Neural cell (in vitro differentiated cells): ENCODE measurements at regions not wholly inside any gene's neighbourhood (a gene's known extent, or its start where the extent isn't known, plus 50 kb on each side); places are given as distances from the start of the nearest gene placed in this dataset.

Experiments
- H2AFZ ChIP-seq: fragments of 200-600, 300-800 bp; sonication (generic), shearing (Covaris generic); 2 replicates; pipeline ENCODE4 v1.6.0; 2014; ENCODE audit warnings: low read depth, mild to moderate bottlenecking, antibody characterized with exemption, low read length, moderate library complexity
- H3F3A ChIP-seq: fragments of 200-600 bp; shearing (Covaris generic); 2 replicates; pipeline ENCODE4 v1.6.1; 2016; ENCODE audit warnings: mild to moderate bottlenecking, moderate library complexity, mixed read lengths, antibody characterized with exemption, low read length; ENCODE audit not compliant: insufficient read depth, poor library complexity, severe bottlenecking
- H3K27ac ChIP-seq: fragments of 200-600, 300-800 bp; sonication (generic), shearing (Covaris generic); 2 replicates; pipeline ENCODE4 v1.5.1; 2014; ENCODE audit warnings: mild to moderate bottlenecking, low read length, moderate library complexity
- H3K27me3 ChIP-seq: fragments of 300-800, 200-600 bp; sonication (generic), shearing (Covaris generic); 2 replicates; pipeline ENCODE4 v1.6.0; 2014; ENCODE audit warnings: mild to moderate bottlenecking, low read depth, low read length, moderate library complexity; ENCODE audit not compliant: insufficient read depth
- H3K36me3 ChIP-seq: fragments of 300-800, 200-600 bp; sonication (generic), shearing (Covaris generic); 2 replicates; pipeline ENCODE4 v1.5.1; 2014; ENCODE audit warnings: mild to moderate bottlenecking, antibody characterized with exemption, low read length, moderate library complexity; ENCODE audit not compliant: insufficient read depth
- H3K4me2 ChIP-seq: fragments of 300-800, 200-600 bp; sonication (generic), shearing (Covaris generic); 2 replicates; pipeline ENCODE4 v1.6.0; 2014; ENCODE audit warnings: mild to moderate bottlenecking, low read length
- H3K4me3 ChIP-seq: fragments of 300-800, 200-600 bp; sonication (generic), shearing (Covaris generic); 2 replicates; pipeline ENCODE4 v1.5.1; 2014; ENCODE audit warnings: mild to moderate bottlenecking, low read length, moderate library complexity
- H3K79me2 ChIP-seq: fragments of 200-600 bp; shearing (Covaris generic); replicated peaks from 2 replicates; pipeline ENCODE4 v1.6.0; 2014; ENCODE audit warnings: mild to moderate bottlenecking, low read length, moderate library complexity; ENCODE audit not compliant: insufficient read depth
- H3K9ac ChIP-seq: fragments of 300-800, 200-600 bp; sonication (generic), shearing (Covaris generic); 2 replicates; pipeline ENCODE4 v1.6.1; 2016; ENCODE audit warnings: mild to moderate bottlenecking, low read length, mixed read lengths
- H3K9me2 ChIP-seq: fragments of 200-600 bp; shearing (Covaris generic); 2 replicates; pipeline ENCODE4 v1.6.1; 2016; ENCODE audit warnings: mild to moderate bottlenecking, low read length, mixed read lengths; ENCODE audit not compliant: insufficient read depth
- H3K9me3 ChIP-seq: fragments of 200-600, 300-800 bp; sonication (generic), shearing (Covaris generic); 2 replicates; pipeline ENCODE4 v1.6.1; 2016; ENCODE audit warnings: mild to moderate bottlenecking, mixed run types, low read length, moderate library complexity, mixed read lengths
- H4K20me1 ChIP-seq: fragments of 200-600 bp; shearing (Covaris generic); 2 replicates; pipeline ENCODE4 v1.6.1; 2016; ENCODE audit warnings: mild to moderate bottlenecking, mixed run types; ENCODE audit not compliant: insufficient read depth
- CTCF ChIP-seq: fragments of 450-650 bp; IDR thresholded peaks from 2 replicates; pipeline ENCODE4 v1.5.1; 2014; ENCODE audit warnings: antibody characterized with exemption, mild to moderate bottlenecking, moderate library complexity; ENCODE audit not compliant: poor library complexity, severe bottlenecking
- EP300 ChIP-seq: fragments of 450-650 bp; conservative IDR thresholded peaks from 2 replicates; pipeline ENCODE4 v1.6.1; 2014; ENCODE audit warnings: antibody characterized with exemption, mild to moderate bottlenecking, moderate library complexity; ENCODE audit not compliant: poor library complexity, severe bottlenecking
- EZH2 ChIP-seq: fragments of 200-600, 300-800 bp; shearing (Covaris generic), sonication (generic); IDR thresholded peaks from 2 replicates; pipeline ENCODE4 v1.6.1; 2014; ENCODE audit warnings: antibody characterized with exemption, low read length, borderline replicate concordance, mild to moderate bottlenecking; ENCODE audit not compliant: insufficient read depth, poor library complexity, severe bottlenecking
- MXI1 ChIP-seq: fragments of 450-650 bp; conservative IDR thresholded peaks from 2 replicates; pipeline ENCODE4 v1.6.1; 2014; ENCODE audit warnings: antibody characterized with exemption, mild to moderate bottlenecking; ENCODE audit not compliant: poor library complexity, severe bottlenecking
- POLR2AphosphoS5 ChIP-seq: IDR thresholded peaks from 2 replicates; pipeline ENCODE4 v1.6.1; 2012
- RAD21 ChIP-seq: fragments of 450-650 bp; conservative IDR thresholded peaks from 2 replicates; pipeline ENCODE4 v1.6.1; 2014; ENCODE audit warnings: antibody characterized with exemption, mild to moderate bottlenecking, moderate library complexity
- REST ChIP-seq: IDR thresholded peaks from 2 replicates; pipeline ENCODE4 v1.6.1; 2012; ENCODE audit warnings: borderline replicate concordance
- SMC3 ChIP-seq: fragments of 450-650 bp; conservative IDR thresholded peaks from 2 replicates; pipeline ENCODE4 v1.6.1; 2014; ENCODE audit warnings: antibody characterized with exemption, mild to moderate bottlenecking, moderate library complexity; ENCODE audit not compliant: poor library complexity
- TAF1 ChIP-seq: IDR thresholded peaks from 2 replicates; pipeline ENCODE4 v1.6.1; 2012; ENCODE audit warnings: low read depth

- no peaks in the 10 kb centered on the region for H3K9me2 ChIP-seq
- no peaks in the 10 kb centered on the region for H3K9me3 ChIP-seq
Observed at GRCh38 chr2:13923823-13924222, 708.7 kb upstream of the LRATD1 start.

GRCh38 chr2:13942111-13942510, 690.4 kb upstream of the LRATD1 start:
- Histone ChIP-seq H3K27me3 (no peaks in the 10 kb centered on the region), H3K27ac (peak overlapping the region; percentile 26), H3K79me2 (no peaks in the 10 kb centered on the region), H3F3A (no peaks in the 10 kb centered on the region), H3K9ac (no peak overlapping the region), H3K4me2 (no peak overlapping the region), H3K36me3 (no peaks in the 10 kb centered on the region), H3K9me2 (no peaks in the 10 kb centered on the region), H3K4me3 (no peak overlapping the region), H3K9me3 (no peaks in the 10 kb centered on the region), H2AFZ (no peak overlapping the region), H4K20me1 (no peaks in the 10 kb centered on the region)
- peak; percentile 51 for TF ChIP-seq POLR2AphosphoS5
- no peak for TF ChIP-seq MXI1
- no peak for TF ChIP-seq CTCF
- TF ChIP-seq TAF1: no peak
- no peak for TF ChIP-seq RAD21
- TF ChIP-seq SMC3: no peak
- no peak for TF ChIP-seq EZH2
- TF ChIP-seq EP300: peak; percentile 91
- TF ChIP-seq REST: peak; percentile 87

More at GRCh38 chr2:13923823-13924222, 708.7 kb upstream of the LRATD1 start:
- Histone ChIP-seq H3K4me2 (no peak overlapping the region), H3K79me2 (no peaks in the 10 kb centered on the region), H3K36me3 (no peaks in the 10 kb centered on the region), H3F3A (no peaks in the 10 kb centered on the region), H3K27ac (no peak overlapping the region), H3K4me3 (no peak overlapping the region), H3K9ac (no peak overlapping the region), H2AFZ (no peak overlapping the region), H3K27me3 (no peaks in the 10 kb centered on the region), H4K20me1 (no peaks in the 10 kb centered on the region)
- TF ChIP-seq RAD21: no peak

GRCh38 chr2:13950761-13951160, 681.8 kb upstream of the LRATD1 start:
- Histone ChIP-seq H3K36me3 (no peaks in the 10 kb centered on the region), H3K9ac (no peak overlapping the region), H2AFZ (no peak overlapping the region), H3K4me3 (no peak overlapping the region), H3K27me3 (no peaks in the 10 kb centered on the region), H3K79me2 (no peaks in the 10 kb centered on the region), H3K4me2 (no peak overlapping the region), H4K20me1 (no peaks in the 10 kb centered on the region), H3K9me2 (no peaks in the 10 kb centered on the region), H3K9me3 (no peaks in the 10 kb centered on the region), H3F3A (no peaks in the 10 kb centered on the region), H3K27ac (no peak overlapping the region)
- TF ChIP-seq EP300: no peak
- no peak for TF ChIP-seq MXI1
